ENCODE measurements at regions not wholly inside any gene's neighbourhood (a gene's known extent, or its start where the extent isn't known, plus 50 kb on each side); places are given as distances from the start of the nearest gene placed in this dataset.

DNA sequence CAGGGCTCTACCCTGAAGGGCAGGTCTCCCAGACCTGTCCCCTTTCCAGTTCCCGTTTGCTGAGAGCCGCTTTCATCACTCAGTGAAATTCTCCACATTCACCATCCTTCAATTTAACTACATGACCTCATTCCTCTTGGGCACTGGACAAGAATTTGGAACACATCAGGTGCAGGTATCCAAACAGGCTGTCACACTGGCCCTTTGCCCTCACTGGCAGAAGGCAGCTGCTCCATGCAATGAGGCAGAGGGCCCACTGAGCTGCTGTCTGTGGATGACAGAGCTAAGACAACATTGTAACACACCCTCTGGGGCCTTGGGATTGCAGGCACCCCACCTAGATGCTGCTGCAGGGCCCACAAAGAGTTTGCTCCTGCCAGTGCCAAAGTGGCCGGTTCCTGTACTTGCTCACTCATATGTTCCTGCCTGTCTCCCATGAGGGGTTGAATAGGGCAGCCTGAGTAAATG lies 55.1 kb downstream of the ACTL7B start:
- no peak overlapping the region for H3K18ac ChIP-seq (ENCODE audit: low read depth, low read length)
- ChIA-PET POLR2A (ENCODE audit: unreplicated experiment) (no interaction called here), CTCF (no interaction called here)
- no TSS peak for BruUV-seq (replicated peaks)
- H3K4me1 ChIP-seq (ENCODE audit: control insufficient read depth, insufficient read depth, low read length), result no peaks in the 10 kb centered on the region
- H2BK120ac ChIP-seq (ENCODE audit: low read depth, low read length), result no peak overlapping the region
- H3K79me1 ChIP-seq (ENCODE audit: low read depth in 1 of 2, low read length in 2 of 2), result no peaks in the 10 kb centered on the region
- no peak overlapping the region for H3K4me3 ChIP-seq (ENCODE audit: insufficient read depth, low read depth, low read length)
- DNase-seq (no peak), ATAC-seq (ENCODE audit: low read depth) (no peak)
- no peak overlapping the region for H3K23ac ChIP-seq (ENCODE audit: low read depth, low read length)
- dilution Hi-C loops (cut with HindIII; ENCODE audit: low sequenced_read_pairs, unreplicated experiment), result no loop called here
- H2AFZ ChIP-seq (replicated peaks; ENCODE audit: low read length, poor library complexity), result peak overlapping the region; percentile 51
- no peak overlapping the region for H2BK5ac ChIP-seq (ENCODE audit: low read depth, low read length, poor library complexity, severe bottlenecking)
- H3K56ac ChIP-seq (ENCODE audit: extremely low read depth, insufficient read depth, low read length), result no peak overlapping the region
- in situ Hi-C loops (cut with MboI; ENCODE audit: low sequenced_read_pairs), result no loop called here
- TF ChIP-seq RAD21 (IDR thresholded peaks at IDR 0.05; ENCODE audit: low read length) (no peak), USF2 (IDR thresholded peaks at IDR 0.05; ENCODE audit: low read depth, low read length) (no peak), MXI1 (IDR thresholded peaks at IDR 0.05; ENCODE audit: borderline replicate concordance, low read depth, low read length) (no peak), CEBPB (IDR thresholded peaks at IDR 0.05; ENCODE audit: low read depth, low read length) (no peak), SMC3 (IDR thresholded peaks at IDR 0.05; ENCODE audit: low read depth, low read length) (no peak), POLR2A (IDR thresholded peaks at IDR 0.05; ENCODE audit: low read depth, low read length) (no peak), BHLHE40 (IDR thresholded peaks at IDR 0.05; ENCODE audit: low read depth, low read length) (no peak), FOS (IDR thresholded peaks at IDR 0.05; ENCODE audit: low read depth, low read length) (no peak), MAFK (IDR thresholded peaks at IDR 0.05; ENCODE audit: low read depth, low read length) (no peak), ELK1 (IDR thresholded peaks at IDR 0.05; ENCODE audit: borderline replicate concordance, low read depth, low read length) (no peak), NFE2L2 (IDR thresholded peaks at IDR 0.05; ENCODE audit: low read depth, low read length) (no peak), RFX5 (IDR thresholded peaks at IDR 0.05; ENCODE audit: low read depth, low read length) (no peak), MAZ (IDR thresholded peaks at IDR 0.05; ENCODE audit: borderline replicate concordance, low read depth, low read length) (no peak), CHD1 (IDR thresholded peaks at IDR 0.05; ENCODE audit: low read depth, low read length) (no peak), RCOR1 (IDR thresholded peaks at IDR 0.05; ENCODE audit: insufficient replicate concordance, low read length) (no peak)
- TF ChIP-seq, protein P1, sequence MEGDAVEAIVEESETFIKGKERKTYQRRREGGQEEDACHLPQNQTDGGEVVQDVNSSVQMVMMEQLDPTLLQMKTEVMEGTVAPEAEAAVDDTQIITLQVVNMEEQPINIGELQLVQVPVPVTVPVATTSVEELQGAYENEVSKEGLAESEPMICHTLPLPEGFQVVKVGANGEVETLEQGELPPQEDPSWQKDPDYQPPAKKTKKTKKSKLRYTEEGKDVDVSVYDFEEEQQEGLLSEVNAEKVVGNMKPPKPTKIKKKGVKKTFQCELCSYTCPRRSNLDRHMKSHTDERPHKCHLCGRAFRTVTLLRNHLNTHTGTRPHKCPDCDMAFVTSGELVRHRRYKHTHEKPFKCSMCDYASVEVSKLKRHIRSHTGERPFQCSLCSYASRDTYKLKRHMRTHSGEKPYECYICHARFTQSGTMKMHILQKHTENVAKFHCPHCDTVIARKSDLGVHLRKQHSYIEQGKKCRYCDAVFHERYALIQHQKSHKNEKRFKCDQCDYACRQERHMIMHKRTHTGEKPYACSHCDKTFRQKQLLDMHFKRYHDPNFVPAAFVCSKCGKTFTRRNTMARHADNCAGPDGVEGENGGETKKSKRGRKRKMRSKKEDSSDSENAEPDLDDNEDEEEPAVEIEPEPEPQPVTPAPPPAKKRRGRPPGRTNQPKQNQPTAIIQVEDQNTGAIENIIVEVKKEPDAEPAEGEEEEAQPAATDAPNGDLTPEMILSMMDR (conservative IDR thresholded peaks at IDR 0.05; ENCODE audit: low read depth, low read length), result no peak
- no peaks in the 10 kb centered on the region for H3K36me3 ChIP-seq (ENCODE audit: control insufficient read depth, insufficient read depth, low read length)
- H3K27me3 ChIP-seq (ENCODE audit: control insufficient read depth, insufficient read depth, low read length), result 0 out of 2 replicates have a peak, but pooled peaks cover 1% of the 10 kb centered on the region
- no peak overlapping the region for H3K4me2 ChIP-seq (ENCODE audit: low read depth, low read length)
- no peaks in the 10 kb centered on the region for H4K20me1 ChIP-seq (ENCODE audit: insufficient read depth, low read length)
- H2BK15ac ChIP-seq (ENCODE audit: low read depth, low read length), result no peak overlapping the region
- 100% methylated on average over 1 of the region's 3 CpGs; no CpG with 5 or more reads in 1 of the 2 experiments for WGBS, 2 experiments (ENCODE audit: extremely low coverage in 2 of 2, insufficient read length in 1 of 2)
- H3K9me1 ChIP-seq (ENCODE audit: insufficient read depth, low read length), result no peaks in the 10 kb centered on the region
- H3K9me3 ChIP-seq (ENCODE audit: control insufficient read depth, insufficient read depth, low read length), result no peaks in the 10 kb centered on the region
- intact Hi-C loops (cut with micrococcal nuclease), result no loop called here
- H3K27ac ChIP-seq (ENCODE audit: insufficient read depth, low read length), result no peak overlapping the region
- H3K14ac ChIP-seq (replicated peaks; ENCODE audit: low read depth, low read length), result no peak overlapping the region
- no peak overlapping the region for H2AK5ac ChIP-seq (ENCODE audit: low read depth, low read length)
- no peak overlapping the region for H4K91ac ChIP-seq (ENCODE audit: insufficient read depth, low read depth, low read length)
- H2BK20ac ChIP-seq (ENCODE audit: low read depth, low read length), result no peak overlapping the region
- H2AK9ac ChIP-seq (replicated peaks; ENCODE audit: low read depth, low read length, poor library complexity), result no peak overlapping the region
- H3K9ac ChIP-seq (ENCODE audit: low read depth, low read length), result no peak overlapping the region
- no peak overlapping the region for H3K4ac ChIP-seq (ENCODE audit: low read depth, low read length)
- no peak overlapping the region for H4K8ac ChIP-seq (ENCODE audit: low read depth in 2 of 2, low read length in 2 of 2)
- H4K5ac ChIP-seq (ENCODE audit: low read depth, low read length), result no peak overlapping the region
